DOHH2 (cell line): ENCODE measurements at regions not wholly inside any gene's neighbourhood (a gene's known extent, or its start where the extent isn't known, plus 50 kb on each side); places are given as distances from the start of the nearest gene placed in this dataset.

Experiments
- CTCF ChIP-seq: fragments of 200-600 bp; sonication (generic); IDR thresholded peaks from one replicate; pipeline ENCODE4 v1.5.1; 2014; ENCODE audit warnings: antibody characterized with exemption, mild to moderate bottlenecking, low read depth, low read length; ENCODE audit not compliant: poor library complexity, severe bottlenecking
- EZH2phosphoT487 ChIP-seq: fragments of 200-600 bp; sonication (generic); IDR thresholded peaks from 2 replicates; pipeline ENCODE4 v1.6.1; 2017; ENCODE audit warnings: borderline replicate concordance, mild to moderate bottlenecking, antibody characterized with exemption, low read length, moderate library complexity, mixed read lengths

- no peak for TF ChIP-seq CTCF
- no peak for TF ChIP-seq EZH2phosphoT487
Observed at GRCh38 chr11:92364177-92364576, 139.6 kb downstream of the FAT3 start.
